ENCODE measurements at regions not wholly inside any gene's neighbourhood (a gene's known extent, or its start where the extent isn't known, plus 50 kb on each side); places are given as distances from the start of the nearest gene placed in this dataset.
"Not testable (repeated sequence)": the region's sequence is repeated elsewhere in the genome, so short reads cannot be mapped to it uniquely, and the experiment has no call there.

- POLR2A ChIA-PET; H3K27ac ChIP-seq (ENCODE audit: extremely low read depth, low read depth, low read length); H3K4me3 ChIP-seq (ENCODE audit: low read depth, low read length); H3K4me1 ChIP-seq (ENCODE audit: control insufficient read depth, insufficient read depth, low read length); H3K9me3 ChIP-seq (ENCODE audit: control insufficient read depth, insufficient read depth, low read depth, low read length); H3K36me3 ChIP-seq (ENCODE audit: control insufficient read depth in 2 of 2, insufficient read depth in 1 of 2, low read length in 2 of 2); CTCF ChIA-PET: not testable (repeated sequence)
Measured at GRCh38 chr2:87518547-87518946, 229.3 kb upstream of the PLGLB2 start.

GRCh38 chr2:87519158-87520011, 228.5 kb upstream of the PLGLB2 start:
- H3K36me3 ChIP-seq (ENCODE audit: control insufficient read depth in 2 of 2, insufficient read depth in 1 of 2, low read length in 2 of 2); H3K4me1 ChIP-seq (ENCODE audit: control insufficient read depth, insufficient read depth, low read length); H3K27ac ChIP-seq (ENCODE audit: extremely low read depth, low read depth, low read length); H3K9me3 ChIP-seq (ENCODE audit: control insufficient read depth, insufficient read depth, low read depth, low read length); H3K4me3 ChIP-seq (ENCODE audit: low read depth, low read length); CTCF ChIA-PET; POLR2A ChIA-PET: not testable (repeated sequence)

GRCh38 chr2:87521057-87521456, 226.8 kb upstream of the PLGLB2 start:
- H3K27ac ChIP-seq (ENCODE audit: extremely low read depth, low read depth, low read length); H3K36me3 ChIP-seq (ENCODE audit: control insufficient read depth in 2 of 2, insufficient read depth in 1 of 2, low read length in 2 of 2); H3K4me1 ChIP-seq (ENCODE audit: control insufficient read depth, insufficient read depth, low read length); H3K9me3 ChIP-seq (ENCODE audit: control insufficient read depth, insufficient read depth, low read depth, low read length); CTCF ChIA-PET; H3K4me3 ChIP-seq (ENCODE audit: low read depth, low read length); POLR2A ChIA-PET: not testable (repeated sequence)

GRCh38 chr2:87521489-87521888, 226.4 kb upstream of the PLGLB2 start:
- H3K4me3 ChIP-seq (ENCODE audit: low read depth, low read length); CTCF ChIA-PET: not testable (repeated sequence)

GRCh38 chr2:87524619-87525188, 223.2 kb upstream of the PLGLB2 start:
- POLR2A ChIA-PET; H3K9me3 ChIP-seq (ENCODE audit: control insufficient read depth, insufficient read depth, low read depth, low read length); CTCF ChIA-PET; H3K36me3 ChIP-seq (ENCODE audit: control insufficient read depth in 2 of 2, insufficient read depth in 1 of 2, low read length in 2 of 2); H3K27ac ChIP-seq (ENCODE audit: extremely low read depth, low read depth, low read length); H3K4me1 ChIP-seq (ENCODE audit: control insufficient read depth, insufficient read depth, low read length); H3K4me3 ChIP-seq (ENCODE audit: low read depth, low read length): not testable (repeated sequence)

More at GRCh38 chr2:87521489-87521888, 226.4 kb upstream of the PLGLB2 start:
- H3K36me3 ChIP-seq (ENCODE audit: control insufficient read depth in 2 of 2, insufficient read depth in 1 of 2, low read length in 2 of 2); H3K4me1 ChIP-seq (ENCODE audit: control insufficient read depth, insufficient read depth, low read length); H3K27ac ChIP-seq (ENCODE audit: extremely low read depth, low read depth, low read length); H3K9me3 ChIP-seq (ENCODE audit: control insufficient read depth, insufficient read depth, low read depth, low read length); POLR2A ChIA-PET: not testable (repeated sequence)

GRCh38 chr2:87525497-87525991, 222.3 kb upstream of the PLGLB2 start:
- CTCF ChIA-PET; H3K27ac ChIP-seq (ENCODE audit: extremely low read depth, low read depth, low read length); H3K4me3 ChIP-seq (ENCODE audit: low read depth, low read length); H3K4me1 ChIP-seq (ENCODE audit: control insufficient read depth, insufficient read depth, low read length); H3K9me3 ChIP-seq (ENCODE audit: control insufficient read depth, insufficient read depth, low read depth, low read length); H3K36me3 ChIP-seq (ENCODE audit: control insufficient read depth in 2 of 2, insufficient read depth in 1 of 2, low read length in 2 of 2); POLR2A ChIA-PET: not testable (repeated sequence)

GRCh38 chr2:87526258-87526657, 221.6 kb upstream of the PLGLB2 start:
- H3K27ac ChIP-seq (ENCODE audit: extremely low read depth, low read depth, low read length); CTCF ChIA-PET; POLR2A ChIA-PET: not testable (repeated sequence)

GRCh38 chr2:87531968-87532715, 215.7 kb upstream of the PLGLB2 start:
- H3K9me3 ChIP-seq (ENCODE audit: control insufficient read depth, insufficient read depth, low read depth, low read length); H3K4me3 ChIP-seq (ENCODE audit: low read depth, low read length); POLR2A ChIA-PET; CTCF ChIA-PET; H3K4me1 ChIP-seq (ENCODE audit: control insufficient read depth, insufficient read depth, low read length); H3K27ac ChIP-seq (ENCODE audit: extremely low read depth, low read depth, low read length); H3K36me3 ChIP-seq (ENCODE audit: control insufficient read depth in 2 of 2, insufficient read depth in 1 of 2, low read length in 2 of 2): not testable (repeated sequence)

More at GRCh38 chr2:87526258-87526657, 221.6 kb upstream of the PLGLB2 start:
- not testable (repeated sequence) for H3K4me1 ChIP-seq (ENCODE audit: control insufficient read depth, insufficient read depth, low read length); H3K36me3 ChIP-seq (ENCODE audit: control insufficient read depth in 2 of 2, insufficient read depth in 1 of 2, low read length in 2 of 2); H3K4me3 ChIP-seq (ENCODE audit: low read depth, low read length); H3K9me3 ChIP-seq (ENCODE audit: control insufficient read depth, insufficient read depth, low read depth, low read length)

- H3K4me1 ChIP-seq (ENCODE audit: control insufficient read depth, insufficient read depth, low read length); H3K4me3 ChIP-seq (ENCODE audit: low read depth, low read length); H3K9me3 ChIP-seq (ENCODE audit: control insufficient read depth, insufficient read depth, low read depth, low read length); CTCF ChIA-PET; H3K36me3 ChIP-seq (ENCODE audit: control insufficient read depth in 2 of 2, insufficient read depth in 1 of 2, low read length in 2 of 2); POLR2A ChIA-PET: not testable (repeated sequence)
- peak overlapping the region; percentile 43; the same call in 1 of the 2 replicates for H3K27ac ChIP-seq (ENCODE audit: extremely low read depth, low read depth, low read length)
Measured at GRCh38 chr2:87533390-87534272, 214.3 kb upstream of the PLGLB2 start.

GRCh38 chr2:87534273-87534889, 213.5 kb upstream of the PLGLB2 start:
- CTCF ChIA-PET; H3K9me3 ChIP-seq (ENCODE audit: control insufficient read depth, insufficient read depth, low read depth, low read length); H3K36me3 ChIP-seq (ENCODE audit: control insufficient read depth in 2 of 2, insufficient read depth in 1 of 2, low read length in 2 of 2); POLR2A ChIA-PET; H3K4me3 ChIP-seq (ENCODE audit: low read depth, low read length); H3K4me1 ChIP-seq (ENCODE audit: control insufficient read depth, insufficient read depth, low read length): not testable (repeated sequence)
- H3K27ac ChIP-seq (ENCODE audit: extremely low read depth, low read depth, low read length) = peak overlapping the region; percentile 43; the same call in 1 of the 2 replicates
